Skeletal muscle satellite cell (primary cell): ENCODE measurements at regions not wholly inside any gene's neighbourhood (a gene's known extent, or its start where the extent isn't known, plus 50 kb on each side); places are given as distances from the start of the nearest gene placed in this dataset.

ENCODE experiments used
- H3K27me3 ChIP-seq: 2 replicates; pipeline ENCODE4 v1.7.0; 2013; ENCODE audit warnings: low read length; ENCODE audit not compliant: control insufficient read depth, insufficient read depth
- H3K36me3 ChIP-seq: 2 replicates; pipeline ENCODE4 v1.7.0; 2013; ENCODE audit warnings: mild to moderate bottlenecking, control low read depth, low read length; ENCODE audit not compliant: insufficient read depth
- H3K4me1 ChIP-seq: 2 replicates; pipeline ENCODE4 v1.7.0; 2013; ENCODE audit warnings: low read length; ENCODE audit not compliant: control insufficient read depth, insufficient read depth
- H3K4me2 ChIP-seq: 2 replicates; pipeline ENCODE4 v1.7.0; 2013; ENCODE audit warnings: mild to moderate bottlenecking, low read length
- H3K4me3 ChIP-seq: 2 replicates; pipeline ENCODE4 v1.7.0; 2013; ENCODE audit warnings: low read length
- H3K9ac ChIP-seq: 2 replicates; pipeline ENCODE4 v1.7.0; 2013; ENCODE audit warnings: mild to moderate bottlenecking, low read depth, low read length, moderate library complexity
- H3K9me3 ChIP-seq: replicated peaks from 2 replicates; pipeline ENCODE4 v1.7.0; 2013; ENCODE audit warnings: mild to moderate bottlenecking, control low read depth, low read length

- no peaks in the 10 kb centered on the region for H3K9me3 ChIP-seq
- H3K4me2 ChIP-seq, result no peak overlapping the region
- H3K4me1 ChIP-seq, result no peaks in the 10 kb centered on the region
- H3K4me3 ChIP-seq, result no peak overlapping the region
- H3K36me3 ChIP-seq, result no peaks in the 10 kb centered on the region
- H3K9ac ChIP-seq, result no peak overlapping the region
- H3K27me3 ChIP-seq, result no peaks in the 10 kb centered on the region
These were observed 211.2 kb upstream of the LNX1 start for GRCh38 chr4:53802500-53802899.

DNA sequence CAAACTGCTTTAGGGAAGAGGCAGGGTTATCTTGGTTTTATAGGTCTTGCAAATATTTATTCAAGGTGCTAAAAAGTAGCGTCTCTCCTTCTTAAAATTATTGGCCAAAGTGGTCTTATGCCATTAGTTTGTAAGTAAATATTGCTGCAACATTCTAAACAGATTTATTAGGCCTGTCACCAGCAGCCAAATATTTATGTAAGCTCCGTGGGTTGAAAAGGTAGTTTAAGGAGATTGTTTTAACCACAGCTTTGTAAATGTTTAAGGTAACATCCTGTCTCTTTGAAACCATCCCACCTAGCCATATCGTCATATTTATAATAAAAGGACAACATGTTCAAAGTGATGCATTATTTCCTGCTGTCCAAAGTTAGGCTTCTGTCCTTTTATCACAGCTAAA, 210.1 kb upstream of the LNX1 start:
- no peaks in the 10 kb centered on the region for H3K36me3 ChIP-seq
- no peak overlapping the region for H3K4me2 ChIP-seq
- no peaks in the 10 kb centered on the region for H3K9me3 ChIP-seq
- no peaks in the 10 kb centered on the region for H3K27me3 ChIP-seq
- no peak overlapping the region for H3K4me3 ChIP-seq
- no peak overlapping the region for H3K9ac ChIP-seq
- H3K4me1 ChIP-seq, result no peaks in the 10 kb centered on the region

DNA sequence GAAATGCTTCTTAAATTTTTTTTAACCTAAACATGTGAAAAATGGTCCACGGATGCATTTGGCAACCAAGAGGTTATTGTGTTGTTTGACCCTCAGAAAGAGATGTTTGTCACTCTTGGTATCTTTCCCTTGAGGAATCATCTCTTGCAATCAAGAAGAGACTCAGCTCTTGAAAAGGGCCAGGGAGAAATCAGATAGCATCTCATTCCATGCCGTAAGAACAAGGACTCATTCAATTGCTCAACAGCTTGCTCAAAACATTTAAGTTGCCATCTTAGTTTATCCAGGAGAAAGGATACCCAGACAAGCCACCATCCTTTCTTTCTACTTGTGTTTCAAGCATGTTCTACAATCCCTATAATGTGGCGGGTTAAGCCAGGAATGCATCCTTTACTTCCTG, 209.5 kb upstream of the LNX1 start:
- Histone ChIP-seq H3K9me3 (no peaks in the 10 kb centered on the region), H3K4me1 (no peaks in the 10 kb centered on the region), H3K36me3 (no peaks in the 10 kb centered on the region), H3K4me3 (no peak overlapping the region), H3K4me2 (no peak overlapping the region), H3K27me3 (no peaks in the 10 kb centered on the region), H3K9ac (no peak overlapping the region)

GRCh38 chr4:53793096-53793495, 201.8 kb upstream of the LNX1 start:
- no peak overlapping the region for H3K9ac ChIP-seq
- no peak overlapping the region for H3K4me3 ChIP-seq
- H3K4me2 ChIP-seq, result no peak overlapping the region
- H3K27me3 ChIP-seq, result no peaks in the 10 kb centered on the region
- H3K4me1 ChIP-seq, result peaks cover 3% of the 10 kb centered on the region
- H3K36me3 ChIP-seq, result no peaks in the 10 kb centered on the region
- no peaks in the 10 kb centered on the region for H3K9me3 ChIP-seq

- H3K9ac ChIP-seq, result no peak overlapping the region
- H3K4me3 ChIP-seq, result no peak overlapping the region
- no peaks in the 10 kb centered on the region for H3K27me3 ChIP-seq
- H3K9me3 ChIP-seq, result no peaks in the 10 kb centered on the region
- peaks cover 12% of the 10 kb centered on the region for H3K4me1 ChIP-seq
- no peaks in the 10 kb centered on the region for H3K36me3 ChIP-seq
- H3K4me2 ChIP-seq, result no peak overlapping the region
These were observed 199.0 kb upstream of the LNX1 start for GRCh38 chr4:53790286-53790685.

DNA sequence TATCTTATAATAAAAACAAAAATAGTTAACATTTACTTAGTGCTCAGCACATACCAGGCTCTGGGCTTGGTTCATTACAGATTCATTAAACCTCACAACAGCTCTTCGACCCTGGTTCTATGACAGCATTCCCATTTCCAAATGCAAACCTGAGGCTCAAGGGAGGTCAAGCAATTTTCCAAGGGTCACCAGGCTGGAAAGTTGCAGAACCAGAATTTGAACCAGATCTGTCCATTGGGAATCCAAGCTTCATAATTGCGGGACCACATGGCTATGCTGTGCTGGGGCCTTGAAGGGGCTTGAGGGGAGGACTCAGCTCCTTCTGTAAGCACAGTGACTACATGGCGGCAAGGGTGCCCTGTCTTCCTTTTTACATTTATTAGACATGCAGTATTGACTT, 197.3 kb upstream of the LNX1 start:
- no peaks in the 10 kb centered on the region for H3K36me3 ChIP-seq
- H3K4me1 ChIP-seq, result peaks cover 12% of the 10 kb centered on the region
- no peak overlapping the region for H3K4me3 ChIP-seq
- H3K27me3 ChIP-seq, result no peaks in the 10 kb centered on the region
- H3K4me2 ChIP-seq, result no peak overlapping the region
- no peak overlapping the region for H3K9ac ChIP-seq
- no peaks in the 10 kb centered on the region for H3K9me3 ChIP-seq

DNA sequence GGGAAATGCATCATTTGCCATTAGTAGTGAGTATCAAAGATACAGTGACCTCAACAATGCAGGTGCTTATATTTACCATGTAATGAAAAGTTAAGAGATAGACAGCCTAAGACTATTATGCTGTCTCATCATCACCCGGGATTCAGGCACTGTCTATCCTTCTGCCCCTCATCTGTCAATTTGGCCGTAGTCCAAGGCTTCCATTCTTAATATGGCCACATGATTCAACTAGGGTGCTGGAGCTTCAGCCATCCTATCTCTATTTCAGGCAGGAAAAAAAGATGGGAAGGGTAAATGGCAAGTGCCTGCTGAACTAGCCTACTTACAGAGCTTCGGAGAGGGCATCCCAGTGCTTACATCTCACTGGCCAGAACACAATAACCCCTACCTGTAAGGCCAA, 196.7 kb upstream of the LNX1 start:
- Histone ChIP-seq H3K36me3 (no peaks in the 10 kb centered on the region), H3K4me1 (peaks cover 12% of the 10 kb centered on the region), H3K9ac (no peak overlapping the region), H3K9me3 (no peaks in the 10 kb centered on the region), H3K4me2 (no peak overlapping the region), H3K27me3 (no peaks in the 10 kb centered on the region), H3K4me3 (no peak overlapping the region)

- no peak overlapping the region for H3K4me2 ChIP-seq
- H3K27me3 ChIP-seq, result no peaks in the 10 kb centered on the region
- H3K4me3 ChIP-seq, result no peak overlapping the region
- no peaks in the 10 kb centered on the region for H3K36me3 ChIP-seq
- H3K9me3 ChIP-seq, result no peaks in the 10 kb centered on the region
- no peak overlapping the region for H3K9ac ChIP-seq
- H3K4me1 ChIP-seq, result peaks cover 25% of the 10 kb centered on the region
These were observed 195.3 kb upstream of the LNX1 start for GRCh38 chr4:53786632-53787031.

DNA sequence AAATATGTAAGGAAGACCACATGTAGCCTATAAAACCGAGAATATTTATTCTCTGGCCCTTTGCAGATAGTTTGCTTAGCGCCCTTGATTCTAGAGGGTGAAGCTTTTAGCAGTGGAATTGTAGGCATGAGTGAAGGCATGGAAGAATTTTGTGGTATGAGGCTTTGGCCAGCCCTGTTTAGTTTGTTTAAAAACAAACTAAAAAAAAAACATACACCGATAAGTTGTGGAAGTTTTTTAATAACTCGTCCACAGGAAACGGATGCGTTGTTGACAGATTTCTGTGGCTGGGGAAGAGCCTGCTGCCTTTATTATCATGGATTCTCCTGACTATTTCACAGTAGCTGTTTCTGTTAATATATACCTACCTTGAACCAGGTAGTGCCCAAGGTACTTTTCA, 194.7 kb upstream of the LNX1 start:
- Histone ChIP-seq H3K9me3 (no peaks in the 10 kb centered on the region), H3K27me3 (no peaks in the 10 kb centered on the region), H3K4me3 (no peak overlapping the region), H3K9ac (no peak overlapping the region), H3K36me3 (no peaks in the 10 kb centered on the region), H3K4me2 (no peak overlapping the region), H3K4me1 (peaks cover 29% of the 10 kb centered on the region)

GRCh38 chr4:53784112-53784511, 192.8 kb upstream of the LNX1 start:
- Histone ChIP-seq H3K36me3 (no peaks in the 10 kb centered on the region), H3K9ac (no peak overlapping the region), H3K9me3 (no peaks in the 10 kb centered on the region), H3K4me1 (peaks cover 36% of the 10 kb centered on the region), H3K27me3 (no peaks in the 10 kb centered on the region), H3K4me3 (no peak overlapping the region), H3K4me2 (no peak overlapping the region)

DNA sequence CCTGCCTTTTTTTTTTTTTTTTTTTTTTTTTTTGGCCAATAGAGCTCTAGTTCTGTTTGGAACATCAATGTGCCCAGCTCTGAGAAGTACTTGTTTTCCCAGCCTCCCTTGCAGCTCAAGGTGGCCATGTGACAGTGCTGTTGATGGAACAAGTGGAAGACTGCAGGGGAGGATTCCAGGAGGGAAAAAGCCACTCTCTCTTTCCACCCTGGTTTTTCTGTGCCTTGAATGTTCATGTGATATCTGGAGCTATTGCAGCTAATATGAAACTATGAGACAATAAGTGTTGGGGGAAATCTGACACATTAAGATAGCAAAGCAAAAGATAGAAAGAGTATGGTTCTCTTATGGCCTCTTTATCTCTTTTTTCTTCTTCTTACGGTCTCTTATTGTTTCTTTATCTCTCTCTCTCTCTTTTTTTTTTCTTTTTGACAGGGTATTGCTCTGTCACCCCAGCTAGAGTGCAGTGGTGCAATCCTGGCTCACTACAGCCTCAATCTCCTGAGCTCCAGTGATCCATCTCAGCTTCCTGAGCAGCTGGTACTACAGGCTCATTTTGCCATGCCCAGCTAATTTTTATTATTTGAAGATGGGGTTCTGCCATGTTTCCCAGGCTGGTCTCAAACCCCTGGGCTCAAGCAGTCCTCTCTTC, 192.0 kb upstream of the LNX1 start:
- Histone ChIP-seq H3K9me3 (no peaks in the 10 kb centered on the region), H3K4me2 (no peak overlapping the region), H3K27me3 (no peaks in the 10 kb centered on the region), H3K4me1 (peaks cover 36% of the 10 kb centered on the region), H3K9ac (no peak overlapping the region), H3K36me3 (no peaks in the 10 kb centered on the region), H3K4me3 (no peak overlapping the region)

- no peak overlapping the region for H3K9ac ChIP-seq
- H3K4me3 ChIP-seq, result no peak overlapping the region
- H3K4me1 ChIP-seq, result peaks cover 44% of the 10 kb centered on the region
- H3K9me3 ChIP-seq, result no peaks in the 10 kb centered on the region
- no peak overlapping the region for H3K4me2 ChIP-seq
- H3K27me3 ChIP-seq, result no peaks in the 10 kb centered on the region
- H3K36me3 ChIP-seq, result no peaks in the 10 kb centered on the region
These were observed 191.2 kb upstream of the LNX1 start for GRCh38 chr4:53782458-53782845.
